ENCODE measurements at regions not wholly inside any gene's neighbourhood (a gene's known extent, or its start where the extent isn't known, plus 50 kb on each side); places are given as distances from the start of the nearest gene placed in this dataset.
A peak's percentile ranks its signal among the peaks of the same experiment; 100 is the strongest.

GRCh38 chr14:29459969-29460560 is 467.6 kb downstream of the PRKD1 start:
- no peak for DNase-seq (ENCODE audit: low read depth)

DNA sequence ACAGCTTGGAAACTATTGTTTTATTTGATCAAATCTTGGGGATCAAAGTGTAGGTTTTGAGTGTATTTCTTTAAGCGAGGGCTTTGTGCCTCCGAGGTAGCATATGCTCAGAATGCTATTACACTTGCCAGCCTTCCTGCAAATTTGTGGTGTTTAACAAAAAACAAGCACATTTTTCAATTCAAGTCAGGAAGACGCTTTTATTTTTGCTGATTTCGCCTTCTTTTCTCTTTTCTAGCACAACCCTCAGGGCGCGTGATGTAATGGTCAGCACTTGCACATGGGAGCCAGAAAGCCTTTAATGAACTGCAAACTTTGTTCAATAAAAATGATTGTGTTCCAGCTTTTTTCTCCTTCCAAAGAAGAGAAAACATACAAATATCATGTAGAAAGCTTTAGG is 466.5 kb downstream of the PRKD1 start:
- DNase-seq (ENCODE audit: low read depth), result no peak

GRCh38 chr14:29461506-29461905 is 466.1 kb downstream of the PRKD1 start:
- DNase-seq (ENCODE audit: low read depth), result no peak

- no peak for DNase-seq (ENCODE audit: low read depth)
Measured at GRCh38 chr14:29462321-29462720, 465.3 kb downstream of the PRKD1 start.

- DNase-seq (ENCODE audit: low read depth), result no peak
Measured at GRCh38 chr14:29462772-29463171, 464.9 kb downstream of the PRKD1 start.

DNA sequence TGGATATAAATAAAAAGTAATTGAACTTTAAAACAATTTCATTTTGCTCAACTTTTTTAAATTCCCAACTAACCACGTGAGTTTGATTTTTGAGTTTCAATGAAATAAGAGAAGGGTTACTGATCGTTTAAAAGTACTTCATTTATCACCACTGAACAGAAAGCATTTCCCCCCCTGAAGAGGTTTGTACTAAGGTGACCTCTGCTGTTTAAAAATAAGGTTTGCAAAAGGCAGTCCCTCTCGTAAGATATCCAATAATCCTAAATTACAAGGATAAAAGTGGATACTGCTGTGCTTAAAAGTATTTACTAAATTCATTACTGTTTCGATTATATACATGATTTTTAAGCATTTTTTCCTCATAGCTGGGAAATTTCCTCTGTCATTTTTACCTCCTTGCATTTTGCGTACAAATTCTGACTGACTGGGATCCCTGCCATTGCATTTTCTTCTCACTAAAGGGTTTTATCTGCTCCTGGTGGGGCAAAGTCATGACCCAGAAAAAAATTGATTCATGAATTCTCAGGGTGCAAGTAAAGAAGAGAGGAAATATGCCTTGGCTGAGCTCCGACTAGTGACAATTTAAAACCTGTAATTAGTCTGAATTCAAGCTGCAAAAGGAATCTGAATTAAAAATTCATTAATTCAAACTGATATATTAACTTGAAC is 463.8 kb downstream of the PRKD1 start:
- DNase-seq (ENCODE audit: low read depth), result no peak

- DNase-seq (ENCODE audit: low read depth), result no peak
Measured at GRCh38 chr14:29465095-29465494, 462.6 kb downstream of the PRKD1 start.

GRCh38 chr14:29475641-29476040 is 452.0 kb downstream of the PRKD1 start:
- DNase-seq (ENCODE audit: low read depth), result peak; percentile 34

DNA sequence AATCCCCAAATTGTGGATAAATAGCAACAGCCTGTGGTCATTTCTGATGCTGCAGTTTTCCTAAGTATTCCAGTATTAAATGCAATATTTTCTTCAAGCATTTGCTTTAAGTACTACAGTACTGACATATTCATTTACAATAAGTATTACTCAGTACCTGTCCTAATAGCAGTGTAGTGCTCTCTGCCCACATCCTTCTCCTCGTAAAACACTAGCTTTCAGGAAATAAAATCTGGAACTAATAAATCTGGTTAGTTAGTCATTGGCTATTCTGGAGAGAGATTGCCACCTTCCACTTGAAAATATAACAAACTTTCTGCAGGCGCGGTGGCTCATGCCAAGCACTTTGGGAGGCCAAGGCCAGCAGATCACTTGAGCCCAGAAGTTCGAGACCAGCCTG is 441.5 kb downstream of the PRKD1 start:
- no peak for DNase-seq (ENCODE audit: low read depth)

DNA sequence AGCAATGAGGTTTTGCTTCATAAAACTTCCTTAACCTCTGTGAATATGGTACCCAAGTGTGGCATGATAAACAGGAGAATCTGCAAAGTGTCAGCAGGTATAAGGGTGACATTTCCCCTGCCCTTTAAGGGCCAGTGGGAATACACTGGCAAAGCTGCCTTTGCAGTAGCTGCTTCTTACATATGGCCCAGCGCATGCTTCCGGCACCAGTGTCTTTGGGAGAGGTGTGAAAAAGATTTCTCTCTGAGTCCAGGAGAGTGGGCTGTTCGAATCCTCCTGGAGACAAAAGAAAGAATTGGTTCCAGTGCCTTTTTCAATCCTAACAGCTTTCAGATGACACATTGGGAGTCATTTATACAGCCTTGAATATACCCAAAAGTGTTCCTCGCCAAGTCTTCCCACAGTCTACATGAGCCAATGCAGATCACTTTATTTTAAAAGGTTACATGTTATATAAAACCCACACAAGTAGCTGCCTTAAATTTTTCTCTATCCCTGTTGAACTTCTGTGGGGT is 437.7 kb downstream of the PRKD1 start:
- no peak for DNase-seq (ENCODE audit: low read depth)

DNA sequence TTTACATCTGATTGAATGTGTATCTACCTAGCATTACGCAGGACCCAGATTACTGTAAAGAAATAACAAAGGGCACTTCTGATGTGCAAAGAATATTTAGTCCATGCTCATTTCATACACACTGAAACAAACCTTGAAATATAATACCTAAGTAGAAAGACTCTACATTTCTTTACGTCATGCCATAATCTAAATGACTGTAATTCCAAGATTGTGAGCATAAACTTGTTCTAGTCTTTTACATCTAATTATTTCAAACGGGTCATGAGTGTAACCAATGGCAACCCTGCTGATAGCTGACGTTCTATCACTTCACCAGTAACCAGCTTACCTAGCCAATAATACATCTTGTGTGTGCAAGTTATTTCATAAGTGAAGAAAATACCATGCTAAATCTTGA is 433.8 kb downstream of the PRKD1 start:
- no peak for DNase-seq (ENCODE audit: low read depth)

DNA sequence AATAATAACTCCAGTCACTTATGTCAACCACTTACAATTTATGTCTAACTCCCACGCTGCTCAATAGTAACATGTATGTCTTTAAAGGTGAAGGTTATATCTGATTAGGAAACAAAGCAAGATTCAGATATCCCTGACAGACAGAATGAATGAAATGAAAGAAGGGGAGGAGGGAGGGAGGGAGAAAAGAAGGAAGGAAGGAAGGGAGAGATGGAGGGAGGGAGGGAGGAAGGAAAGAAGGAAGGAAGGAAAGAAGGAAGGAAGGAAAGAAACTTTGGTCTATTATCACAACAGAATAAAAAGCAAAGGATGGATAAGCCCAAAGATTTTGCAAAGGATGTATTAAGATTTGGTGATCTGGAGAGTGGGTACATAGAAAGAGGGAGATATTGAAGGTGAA is 433.3 kb downstream of the PRKD1 start:
- no peak for DNase-seq (ENCODE audit: low read depth)

- DNase-seq (ENCODE audit: low read depth), result no peak
Measured at GRCh38 chr14:29503903-29504302, 423.7 kb downstream of the PRKD1 start.

DNA sequence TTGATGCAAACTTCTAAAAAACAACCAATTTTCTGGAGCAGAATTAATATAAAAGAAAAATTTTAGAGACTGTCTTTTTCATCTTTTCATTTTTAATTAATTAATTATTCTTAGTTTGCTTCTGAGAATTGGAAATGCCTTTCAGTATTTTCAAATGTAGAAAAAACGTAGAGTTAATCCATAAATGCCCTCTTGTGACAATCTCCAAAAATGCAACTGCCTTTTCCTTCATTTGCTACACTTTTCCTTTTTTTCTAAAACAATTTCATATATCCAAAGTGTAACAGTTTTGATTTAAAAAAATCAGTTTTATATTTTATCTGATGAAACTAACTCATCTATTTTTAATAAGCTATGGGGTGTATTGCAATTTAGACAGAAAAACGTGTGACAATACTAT is 409.3 kb downstream of the PRKD1 start:
- DNase-seq (ENCODE audit: low read depth), result no peak

- DNase-seq (ENCODE audit: low read depth), result peak; percentile 4
Measured at GRCh38 chr14:29521526-29522137, 406.0 kb downstream of the PRKD1 start.

Measured in RPMI7951 (cell line).